H54 (cell line): ENCODE measurements at regions not wholly inside any gene's neighbourhood (a gene's known extent, or its start where the extent isn't known, plus 50 kb on each side); places are given as distances from the start of the nearest gene placed in this dataset.
A peak's percentile ranks its signal among the peaks of the same experiment; 100 is the strongest.

ENCODE experiments used
- DNase-seq: peaks from one replicate; pipeline ENCODE4 v3.0.0; 2011; ENCODE audit warnings: low spot score, mixed read lengths; ENCODE audit not compliant: insufficient read length
- FAIRE-seq: peaks from 3 replicates; lab custom pipeline; 2011; peaks lifted over from hg19 to GRCh38; lab: Jason Lieb, UNC
- POLR2A ChIP-seq: IDR thresholded peaks from 2 replicates; pipeline ENCODE4 v1.6.1; 2011; ENCODE audit warnings: low read depth, mild to moderate bottlenecking, low read length

GRCh38 chr4:155616117-155616516, 50.5 kb upstream of the GUCY1A1 start:
- FAIRE-seq (no peak), DNase-seq (no peak)
- no peak for TF ChIP-seq POLR2A

GRCh38 chr4:155615081-155615887, 51.4 kb upstream of the GUCY1A1 start:
- FAIRE-seq (no peak), DNase-seq (no peak)
- no peak for TF ChIP-seq POLR2A

- no peak for FAIRE-seq
- TF ChIP-seq POLR2A = no peak
- DNase-seq = no peak
Measured at GRCh38 chr4:155614111-155614762, 52.4 kb upstream of the GUCY1A1 start.

- no peak for TF ChIP-seq POLR2A
- FAIRE-seq = no peak
- DNase-seq = no peak
Measured at GRCh38 chr4:155612074-155612473, 54.6 kb upstream of the GUCY1A1 start.

- no peak for TF ChIP-seq POLR2A
- DNase-seq (no peak), FAIRE-seq (no peak)
Measured at GRCh38 chr4:155611501-155611900, 55.1 kb upstream of the GUCY1A1 start.

- TF ChIP-seq POLR2A = no peak
- FAIRE-seq (no peak), DNase-seq (no peak)
Measured at GRCh38 chr4:155610143-155610542, 56.5 kb upstream of the GUCY1A1 start.

GRCh38 chr4:155609455-155610059, 57.1 kb upstream of the GUCY1A1 start:
- no peak for DNase-seq
- no peak for TF ChIP-seq POLR2A
- no peak for FAIRE-seq

GRCh38 chr4:155608225-155608885, 58.3 kb upstream of the GUCY1A1 start:
- no peak for TF ChIP-seq POLR2A
- FAIRE-seq (no peak), DNase-seq (no peak)

GRCh38 chr4:155607481-155607880, 59.2 kb upstream of the GUCY1A1 start:
- DNase-seq (no peak), FAIRE-seq (no peak)
- TF ChIP-seq POLR2A = no peak

- TF ChIP-seq POLR2A = no peak
- peak; percentile 72 for FAIRE-seq
- no peak for DNase-seq
Measured at GRCh38 chr4:155604718-155605626, 61.7 kb upstream of the GUCY1A1 start.

- FAIRE-seq = no peak
- no peak for TF ChIP-seq POLR2A
- DNase-seq = no peak
Measured at GRCh38 chr4:155603360-155603891, 63.2 kb upstream of the GUCY1A1 start.

GRCh38 chr4:155602351-155603140, 64.1 kb upstream of the GUCY1A1 start:
- FAIRE-seq (no peak), DNase-seq (no peak)
- no peak for TF ChIP-seq POLR2A
